Activated CD4-positive, alpha-beta T cell treated with anti-CD3 and anti-CD28 coated beads, Interleukin-10, Interleukin-2, amounts not matched to agents 100 ng/mL and 50 ng/mL, durations not matched to agents 16 hours and 8 hours (primary cell): ENCODE measurements at regions not wholly inside any gene's neighbourhood (a gene's known extent, or its start where the extent isn't known, plus 50 kb on each side); places are given as distances from the start of the nearest gene placed in this dataset.
"Not testable (repeated sequence)": the region's sequence is repeated elsewhere in the genome, so short reads cannot be mapped to it uniquely, and the experiment has no call there.

Experiments
- DNase-seq: peaks from one replicate; pipeline ENCODE4 v3.0.0-alpha.2; 2020

- DNase-seq, result no peak
Measured at GRCh38 chr6:27616328-27617045, 143.6 kb upstream of the ZNF184 start.

GRCh38 chr6:27611451-27611850, 138.5 kb upstream of the ZNF184 start:
- DNase-seq, result no peak

- peak; percentile 66 for DNase-seq
Measured at GRCh38 chr6:27608916-27609883, 136.3 kb upstream of the ZNF184 start.

- DNase-seq, result peak; percentile 80
Measured at GRCh38 chr6:27605401-27606342, 132.8 kb upstream of the ZNF184 start.

GRCh38 chr6:27604986-27605385, 132.1 kb upstream of the ZNF184 start:
- peak; percentile 42 for DNase-seq

- peak; percentile 40 for DNase-seq
Measured at GRCh38 chr6:27601668-27602254, 128.9 kb upstream of the ZNF184 start.

GRCh38 chr6:27599859-27600532, 127.1 kb upstream of the ZNF184 start:
- DNase-seq, result peak; percentile 48

- DNase-seq, result not testable (repeated sequence)
Measured at GRCh38 chr6:27597031-27597567, 124.2 kb upstream of the ZNF184 start.

GRCh38 chr6:27593861-27594260, 121.0 kb upstream of the ZNF184 start:
- no peak for DNase-seq

GRCh38 chr6:27593200-27593818, 120.4 kb upstream of the ZNF184 start:
- peak; percentile 6 for DNase-seq

GRCh38 chr6:27592481-27593199, 119.7 kb upstream of the ZNF184 start:
- DNase-seq, result peak; percentile 92

- DNase-seq, result peak; percentile 72
Measured at GRCh38 chr6:27591699-27592480, 119.0 kb upstream of the ZNF184 start.

GRCh38 chr6:27585316-27585715, 112.4 kb upstream of the ZNF184 start:
- not testable (repeated sequence) for DNase-seq

- no peak for DNase-seq
Measured at GRCh38 chr6:27584326-27584725, 111.4 kb upstream of the ZNF184 start.

GRCh38 chr6:27582928-27583725, 110.2 kb upstream of the ZNF184 start:
- DNase-seq, result peak; percentile 89

- DNase-seq, result no peak
Measured at GRCh38 chr6:27579973-27580372, 107.1 kb upstream of the ZNF184 start.

- DNase-seq, result no peak
Measured at GRCh38 chr6:27577922-27578321, 105.0 kb upstream of the ZNF184 start.

GRCh38 chr6:27575594-27576361, 102.9 kb upstream of the ZNF184 start:
- peak; percentile 72 for DNase-seq
